Tibial nerve (tissue), 3 donors: ENCODE measurements at regions not wholly inside any gene's neighbourhood (a gene's known extent, or its start where the extent isn't known, plus 50 kb on each side); places are given as distances from the start of the nearest gene placed in this dataset.

Experiments
- POLR2A ChIP-seq, 2 donors: fragments of 450-650 bp; IDR thresholded peaks; one replicate each; pipeline ENCODE4 v1.6.1; 2017; ENCODE audit warnings: antibody characterized with exemption in 2 of 2, mild to moderate bottlenecking in 2 of 2, moderate library complexity in 2 of 2
- TF ChIP-seq, protein P1 (sequence below), 5 experiments: fragments of 200-600 bp in 3 of 5; fragments of 450-650 bp in 2 of 5; sonication (generic) in 3 of 5; IDR thresholded peaks; one replicate each; pipeline ENCODE4 v1.5.1; 2016 to 2019; ENCODE audit warnings: antibody characterized with exemption in 5 of 5, mild to moderate bottlenecking in 3 of 5, moderate library complexity in 2 of 5

DNA sequence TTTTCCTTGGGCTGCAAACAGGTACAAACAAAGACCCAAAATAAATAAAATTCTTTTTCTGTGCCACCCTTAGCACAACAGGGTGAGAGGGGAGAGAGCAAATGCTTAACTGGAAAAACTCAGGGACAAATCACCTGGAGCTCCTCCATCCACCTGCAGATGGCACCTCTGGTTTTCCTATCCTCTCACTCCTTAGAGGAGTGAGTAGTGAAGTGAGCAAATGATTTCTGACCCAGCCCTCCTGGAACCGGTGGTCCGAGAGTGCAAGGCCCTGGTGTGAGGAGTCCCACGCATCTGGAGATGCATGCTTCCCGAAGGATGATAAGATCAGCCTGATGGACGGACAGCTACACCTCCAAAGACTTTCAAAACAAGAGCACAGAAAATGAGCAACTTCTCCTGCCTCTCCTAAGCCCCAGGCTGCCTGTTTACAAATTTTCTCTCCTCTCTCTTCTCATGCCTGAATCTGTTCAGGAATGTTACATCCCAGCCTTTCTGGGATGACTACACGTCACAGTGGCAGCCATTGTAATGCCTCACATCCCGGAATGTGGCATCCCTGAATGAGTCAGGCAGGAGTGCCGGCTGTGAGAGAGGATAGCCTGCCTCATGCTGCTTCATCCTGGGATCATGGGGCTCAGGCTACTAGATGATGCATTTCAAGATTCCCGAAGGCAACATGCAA, 86.4 kb downstream of the ADRB2 start:
- TF ChIP-seq POLR2A (IDR thresholded peaks at IDR 0.05) = no peak
- TF ChIP-seq, protein P1, sequence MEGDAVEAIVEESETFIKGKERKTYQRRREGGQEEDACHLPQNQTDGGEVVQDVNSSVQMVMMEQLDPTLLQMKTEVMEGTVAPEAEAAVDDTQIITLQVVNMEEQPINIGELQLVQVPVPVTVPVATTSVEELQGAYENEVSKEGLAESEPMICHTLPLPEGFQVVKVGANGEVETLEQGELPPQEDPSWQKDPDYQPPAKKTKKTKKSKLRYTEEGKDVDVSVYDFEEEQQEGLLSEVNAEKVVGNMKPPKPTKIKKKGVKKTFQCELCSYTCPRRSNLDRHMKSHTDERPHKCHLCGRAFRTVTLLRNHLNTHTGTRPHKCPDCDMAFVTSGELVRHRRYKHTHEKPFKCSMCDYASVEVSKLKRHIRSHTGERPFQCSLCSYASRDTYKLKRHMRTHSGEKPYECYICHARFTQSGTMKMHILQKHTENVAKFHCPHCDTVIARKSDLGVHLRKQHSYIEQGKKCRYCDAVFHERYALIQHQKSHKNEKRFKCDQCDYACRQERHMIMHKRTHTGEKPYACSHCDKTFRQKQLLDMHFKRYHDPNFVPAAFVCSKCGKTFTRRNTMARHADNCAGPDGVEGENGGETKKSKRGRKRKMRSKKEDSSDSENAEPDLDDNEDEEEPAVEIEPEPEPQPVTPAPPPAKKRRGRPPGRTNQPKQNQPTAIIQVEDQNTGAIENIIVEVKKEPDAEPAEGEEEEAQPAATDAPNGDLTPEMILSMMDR (IDR thresholded peaks at IDR 0.05) = no peak
